ENCODE measurements at regions not wholly inside any gene's neighbourhood (a gene's known extent, or its start where the extent isn't known, plus 50 kb on each side); places are given as distances from the start of the nearest gene placed in this dataset.

GRCh38 chr11:27195837-27196202 lies 155.2 kb downstream of the BBOX1 start:
- H3K27ac ChIP-seq, result peak overlapping the region; percentile 81
- no peaks in the 10 kb centered on the region for H3K9me3 ChIP-seq
- TF ChIP-seq, protein P1, sequence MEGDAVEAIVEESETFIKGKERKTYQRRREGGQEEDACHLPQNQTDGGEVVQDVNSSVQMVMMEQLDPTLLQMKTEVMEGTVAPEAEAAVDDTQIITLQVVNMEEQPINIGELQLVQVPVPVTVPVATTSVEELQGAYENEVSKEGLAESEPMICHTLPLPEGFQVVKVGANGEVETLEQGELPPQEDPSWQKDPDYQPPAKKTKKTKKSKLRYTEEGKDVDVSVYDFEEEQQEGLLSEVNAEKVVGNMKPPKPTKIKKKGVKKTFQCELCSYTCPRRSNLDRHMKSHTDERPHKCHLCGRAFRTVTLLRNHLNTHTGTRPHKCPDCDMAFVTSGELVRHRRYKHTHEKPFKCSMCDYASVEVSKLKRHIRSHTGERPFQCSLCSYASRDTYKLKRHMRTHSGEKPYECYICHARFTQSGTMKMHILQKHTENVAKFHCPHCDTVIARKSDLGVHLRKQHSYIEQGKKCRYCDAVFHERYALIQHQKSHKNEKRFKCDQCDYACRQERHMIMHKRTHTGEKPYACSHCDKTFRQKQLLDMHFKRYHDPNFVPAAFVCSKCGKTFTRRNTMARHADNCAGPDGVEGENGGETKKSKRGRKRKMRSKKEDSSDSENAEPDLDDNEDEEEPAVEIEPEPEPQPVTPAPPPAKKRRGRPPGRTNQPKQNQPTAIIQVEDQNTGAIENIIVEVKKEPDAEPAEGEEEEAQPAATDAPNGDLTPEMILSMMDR (IDR thresholded peaks at IDR 0.05), result no peak
- DNase-seq, result no peak
- intact Hi-C loops (cut with DNase I), result no loop called here
- no peaks in the 10 kb centered on the region for H3K36me3 ChIP-seq (ENCODE audit: insufficient read depth in 1 of 2, low read depth in 1 of 2)
- peaks cover 17% of the 10 kb centered on the region for H3K4me1 ChIP-seq
- H3K27me3 ChIP-seq (ENCODE audit: insufficient read depth in 3 of 3, low read length in 2 of 3), result no peaks in the 10 kb centered on the region
- no peak for ATAC-seq
- H3K4me3 ChIP-seq, result no peak overlapping the region

GRCh38 chr11:27194976-27195375 lies 154.4 kb downstream of the BBOX1 start:
- H3K4me3 ChIP-seq, result no peak overlapping the region
- ATAC-seq (no peak), DNase-seq (no peak)
- TF ChIP-seq, protein P1 (IDR thresholded peaks at IDR 0.05), result no peak
- intact Hi-C loops (cut with DNase I), result no loop called here
- H3K4me1 ChIP-seq, result peaks cover 17% of the 10 kb centered on the region
- WGBS, 3 donors, result 41 to 83% (median 50%) methylated on average over 1 of the region's 1 CpG
- H3K27ac ChIP-seq, result no peak overlapping the region
- no peaks in the 10 kb centered on the region for H3K27me3 ChIP-seq (ENCODE audit: insufficient read depth in 3 of 3, low read length in 2 of 3)
- H3K9me3 ChIP-seq, result no peaks in the 10 kb centered on the region
- no peaks in the 10 kb centered on the region for H3K36me3 ChIP-seq (ENCODE audit: insufficient read depth in 1 of 2, low read depth in 1 of 2)

DNA sequence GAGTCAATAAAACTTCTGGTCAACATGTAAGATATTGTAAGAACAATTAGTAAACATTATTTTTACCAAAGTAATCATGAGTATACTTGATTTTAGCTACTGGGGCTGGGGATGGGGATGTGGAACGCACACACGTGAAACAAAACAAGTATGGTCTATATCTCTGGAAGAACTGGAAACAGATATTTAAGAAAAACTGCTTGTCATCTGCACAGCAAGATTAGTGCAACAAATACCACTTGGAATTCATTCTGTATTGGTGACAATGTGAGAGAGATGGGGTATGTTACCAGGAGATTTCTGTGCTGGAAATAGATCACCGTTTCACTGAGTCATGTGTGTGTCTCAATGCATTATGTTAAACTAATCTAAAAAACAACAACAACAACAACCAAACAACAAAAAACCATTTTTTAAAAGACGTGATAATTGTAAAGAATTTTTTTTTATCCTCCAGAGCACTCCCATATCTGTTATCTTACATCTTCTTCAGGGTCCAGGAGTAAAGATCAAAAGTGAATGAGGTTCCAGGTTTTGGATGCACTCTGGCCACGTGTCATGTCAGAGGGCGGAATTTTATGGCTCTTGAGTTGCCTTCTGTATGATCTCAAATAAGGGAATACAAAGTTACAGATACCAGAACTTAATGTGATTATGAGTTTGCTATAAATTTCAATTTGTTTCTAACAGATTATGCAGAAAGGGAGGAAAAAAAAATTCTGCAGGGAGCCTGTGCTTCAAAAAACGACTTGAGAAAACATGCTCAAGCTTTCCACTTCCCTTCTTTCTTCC lies 153.0 kb downstream of the BBOX1 start:
- H3K4me3 ChIP-seq, result no peak overlapping the region
- H3K4me1 ChIP-seq, result peaks cover 17% of the 10 kb centered on the region
- H3K27me3 ChIP-seq (ENCODE audit: insufficient read depth in 3 of 3, low read length in 2 of 3), result no peaks in the 10 kb centered on the region
- no peaks in the 10 kb centered on the region for H3K36me3 ChIP-seq (ENCODE audit: insufficient read depth in 1 of 2, low read depth in 1 of 2)
- intact Hi-C loops (cut with DNase I), result no loop called here
- no peak overlapping the region for H3K27ac ChIP-seq
- DNase-seq (no peak), ATAC-seq (no peak)
- H3K9me3 ChIP-seq, result no peaks in the 10 kb centered on the region
- TF ChIP-seq, protein P1 (IDR thresholded peaks at IDR 0.05), result no peak
- 68 to 76% (median 68%) methylated on average over 7 of the region's 7 CpGs for WGBS, 3 donors

- H3K4me1 ChIP-seq, result peaks cover 16% of the 10 kb centered on the region
- no peak for DNase-seq
- TF ChIP-seq, protein P1 (IDR thresholded peaks at IDR 0.05), result no peak
Measured at GRCh38 chr11:27192184-27192583, 151.6 kb downstream of the BBOX1 start.

DNA sequence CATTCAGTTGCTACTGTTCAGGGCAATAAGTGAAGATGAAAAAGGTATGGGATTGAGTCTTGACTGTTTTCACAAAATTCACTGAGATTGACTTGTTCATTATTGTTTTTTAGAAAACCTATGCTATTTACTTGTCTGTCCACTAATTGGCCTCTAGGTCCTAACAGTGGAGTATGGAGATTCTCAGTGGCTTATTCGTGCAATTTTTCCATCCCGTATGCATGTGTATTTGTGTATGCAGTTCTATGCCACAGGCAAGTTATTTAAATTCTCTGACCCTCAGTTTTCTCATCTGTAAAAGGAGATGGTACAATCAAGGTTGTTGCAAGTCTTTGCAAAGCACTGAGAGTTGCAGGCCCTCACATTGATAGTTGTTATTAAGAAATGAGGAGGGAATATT lies 151.0 kb downstream of the BBOX1 start:
- intact Hi-C loops (cut with DNase I), result no loop called here
- 91 to 96% (median 95%) methylated on average over 2 of the region's 2 CpGs for WGBS, 3 donors
- TF ChIP-seq, protein P1 (IDR thresholded peaks at IDR 0.05), result no peak

More at GRCh38 chr11:27192184-27192583, 151.6 kb downstream of the BBOX1 start:
- intact Hi-C loops (cut with DNase I), result no loop called here
- H3K27ac ChIP-seq, result no peak overlapping the region
- no peaks in the 10 kb centered on the region for H3K27me3 ChIP-seq (ENCODE audit: insufficient read depth in 3 of 3, low read length in 2 of 3)
- 94 to 98% (median 96%) methylated on average over 4 of the region's 4 CpGs for WGBS, 3 donors
- ATAC-seq, result no peak
- no peaks in the 10 kb centered on the region for H3K9me3 ChIP-seq
- no peaks in the 10 kb centered on the region for H3K36me3 ChIP-seq (ENCODE audit: insufficient read depth in 1 of 2, low read depth in 1 of 2)
- no peak overlapping the region for H3K4me3 ChIP-seq

More for the DNA sequence above, 151.0 kb downstream of the BBOX1 start:
- Histone ChIP-seq H3K27ac (no peak overlapping the region), H3K4me3 (no peak overlapping the region), H3K4me1 (peaks cover 10% of the 10 kb centered on the region), H3K36me3 (ENCODE audit: insufficient read depth in 1 of 2, low read depth in 1 of 2) (no peaks in the 10 kb centered on the region), H3K27me3 (ENCODE audit: insufficient read depth in 3 of 3, low read length in 2 of 3) (no peaks in the 10 kb centered on the region), H3K9me3 (no peaks in the 10 kb centered on the region)
- ATAC-seq (no peak), DNase-seq (no peak)
